Endothelial cell of umbilical vein (primary cell): ENCODE measurements at regions not wholly inside any gene's neighbourhood (a gene's known extent, or its start where the extent isn't known, plus 50 kb on each side); places are given as distances from the start of the nearest gene placed in this dataset.

Experiments used
- BruUV-seq: library from RNA; stranded (reverse); fragments of 400-500 nt; replicated peaks from 2 replicates; lab custom pipeline; 2021; lab: Mats Ljungman, UMichigan
- CTCF ChIA-PET: fragments of 300-600, 350-600 bp; sonication (Branson Sonifier 250); formaldehyde crosslinking; loops from one replicate; lab custom pipeline; 2021; ENCODE audit warnings: antibody characterized with exemption, inconsistent platforms; lab: Charles Lee
- POLR2A ChIA-PET: fragments of 300-600, 350-600 bp; sonication (Branson Sonifier 250); formaldehyde crosslinking; loops from one replicate; lab custom pipeline; 2021; ENCODE audit warnings: antibody characterized with exemption, inconsistent platforms; lab: Charles Lee
- DNase-seq: peaks from one replicate; pipeline ENCODE4 v3.0.0-alpha.2; 2011; ENCODE audit warnings: low read depth, low spot score
- FAIRE-seq: peaks from 2 replicates; lab custom pipeline; 2011; peaks lifted over from hg19 to GRCh38; lab: Jason Lieb, UNC
- H2AFZ ChIP-seq: 2 replicates; pipeline ENCODE4 v1.6.0; 2012; ENCODE audit warnings: low read depth, low read length, control low read depth, inconsistent platforms
- H3K27ac ChIP-seq: 2 replicates; pipeline ENCODE4 v1.5.1; 2011; ENCODE audit warnings: low read depth, mild to moderate bottlenecking, control low read depth, low read length, moderate library complexity; ENCODE audit not compliant: insufficient read depth
- H3K27me3 ChIP-seq, 2 experiments: 2 replicates each; pipeline versions ENCODE4 v1.6.0 to v1.6.1; 2011; ENCODE audit warnings: low read length in 2 of 2, mixed read lengths in 1 of 2; ENCODE audit not compliant: control insufficient read depth in 2 of 2, insufficient read depth in 2 of 2
- H3K36me3 ChIP-seq, 2 experiments: 2 replicates in 1 of 2; 3 replicates in 1 of 2; pipeline ENCODE4 v1.5.1; 2011; ENCODE audit warnings: low read length in 2 of 2, mild to moderate bottlenecking in 1 of 2, moderate library complexity in 1 of 2; ENCODE audit not compliant: control insufficient read depth in 2 of 2, insufficient read depth in 2 of 2; ENCODE audit errors: extremely low read depth in 1 of 2
- H3K4me1 ChIP-seq: 3 replicates; pipeline ENCODE4 v1.5.1; 2011; ENCODE audit warnings: mild to moderate bottlenecking, low read length; ENCODE audit not compliant: control insufficient read depth, insufficient read depth; ENCODE audit errors: extremely low read depth
- H3K4me2 ChIP-seq: 2 replicates; pipeline ENCODE4 v1.6.1; 2011; ENCODE audit warnings: low read length, control low read depth, mixed read lengths; ENCODE audit not compliant: insufficient read depth
- H3K4me3 ChIP-seq, 3 experiments: fragments of 200-600 bp in 1 of 3; sonication (generic), shearing (Covaris generic) in 1 of 3; replicated peaks in 1 of 3; 2 replicates each; pipeline ENCODE4 v1.5.1; 2011 to 2016; ENCODE audit warnings: control low read depth in 3 of 3, low read length in 3 of 3, mild to moderate bottlenecking in 2 of 3, inconsistent platforms in 1 of 3, low read depth in 1 of 3, moderate library complexity in 1 of 3; ENCODE audit not compliant: insufficient read depth in 1 of 3
- H3K79me2 ChIP-seq: 2 replicates; pipeline ENCODE4 v1.6.0; 2012; ENCODE audit warnings: low read length, inconsistent platforms; ENCODE audit not compliant: control insufficient read depth, insufficient read depth
- H3K9ac ChIP-seq: replicated peaks from 2 replicates; pipeline ENCODE3; 2011; ENCODE audit warnings: low read length, control low read depth; ENCODE audit not compliant: insufficient read depth; ENCODE audit errors: extremely low read depth
- H3K9me1 ChIP-seq: replicated peaks from 3 replicates; pipeline ENCODE4 v1.6.0; 2011; ENCODE audit warnings: mild to moderate bottlenecking, low read length; ENCODE audit not compliant: control insufficient read depth, insufficient read depth; ENCODE audit errors: extremely low read depth
- H3K9me3 ChIP-seq: replicated peaks from 2 replicates; pipeline ENCODE4 v1.5.1; 2012; ENCODE audit warnings: low read length, inconsistent platforms; ENCODE audit not compliant: control insufficient read depth, insufficient read depth
- H4K20me1 ChIP-seq: replicated peaks from 2 replicates; pipeline ENCODE3; 2011; ENCODE audit warnings: mild to moderate bottlenecking, low read length; ENCODE audit not compliant: control insufficient read depth, insufficient read depth; ENCODE audit errors: extremely low read depth
- EZH2 ChIP-seq: IDR thresholded peaks from 2 replicates; pipeline ENCODE4 v1.6.1; 2012; ENCODE audit warnings: borderline replicate concordance, low read depth, mild to moderate bottlenecking, moderate library complexity, low read length, inconsistent platforms; ENCODE audit not compliant: severe bottlenecking
- FOS ChIP-seq: IDR thresholded peaks from 2 replicates; pipeline ENCODE4 v1.6.1; 2011; ENCODE audit warnings: mild to moderate bottlenecking, low read length, moderate library complexity, borderline replicate concordance; ENCODE audit not compliant: insufficient read depth
- GATA2 ChIP-seq: IDR thresholded peaks from 2 replicates; pipeline ENCODE4 v1.7.0; 2011; ENCODE audit warnings: low read depth, mild to moderate bottlenecking, moderate library complexity, mixed read lengths, low read length; ENCODE audit not compliant: insufficient read length, insufficient read depth
- JUN ChIP-seq: IDR thresholded peaks from 2 replicates; pipeline ENCODE4 v1.6.1; 2011; ENCODE audit warnings: borderline replicate concordance, low read depth; ENCODE audit not compliant: insufficient read length, insufficient read depth
- MYC ChIP-seq: IDR thresholded peaks from one replicate; pipeline ENCODE4 v1.6.1; 2011; ENCODE audit warnings: mild to moderate bottlenecking, low read depth, low read length
- POLR2AphosphoS5 ChIP-seq: IDR thresholded peaks from 2 replicates; pipeline ENCODE4 v1.6.1; 2012; ENCODE audit warnings: low read depth, mild to moderate bottlenecking, control low read depth, low read length, moderate library complexity; ENCODE audit not compliant: insufficient read depth
- dilution Hi-C: fragments of 300-500 bp; cut with MboI; formaldehyde crosslinking; loops from one replicate; pipeline ENCODE4 v1.15.0; 2019; ENCODE audit warnings: low sequenced_read_pairs; ENCODE audit not compliant: extremely low pct_ligation_motif_present
- intact Hi-C: fragments of 100-400 bp; cut with micrococcal nuclease; formaldehyde crosslinking; loops from one replicate; pipeline ENCODE4 v1.10.0; 2022
- TF ChIP-seq, protein P1 (sequence below): IDR thresholded peaks from 2 replicates; pipeline ENCODE4 v1.6.1; 2011; ENCODE audit not compliant: insufficient read depth, insufficient read length
- TF ChIP-seq, protein P2 (sequence below), 2 donors: IDR thresholded peaks; 1 replicate in 1 of 2; 2 replicates in 1 of 2; pipeline ENCODE4 v1.5.1; 2011; ENCODE audit warnings: low read length in 2 of 2, mild to moderate bottlenecking in 2 of 2, moderate library complexity in 2 of 2, control low read depth in 1 of 2, inconsistent platforms in 1 of 2, low read depth in 1 of 2; ENCODE audit not compliant: insufficient read depth in 1 of 2; ENCODE audit errors: extremely low read depth in 1 of 2

DNA sequence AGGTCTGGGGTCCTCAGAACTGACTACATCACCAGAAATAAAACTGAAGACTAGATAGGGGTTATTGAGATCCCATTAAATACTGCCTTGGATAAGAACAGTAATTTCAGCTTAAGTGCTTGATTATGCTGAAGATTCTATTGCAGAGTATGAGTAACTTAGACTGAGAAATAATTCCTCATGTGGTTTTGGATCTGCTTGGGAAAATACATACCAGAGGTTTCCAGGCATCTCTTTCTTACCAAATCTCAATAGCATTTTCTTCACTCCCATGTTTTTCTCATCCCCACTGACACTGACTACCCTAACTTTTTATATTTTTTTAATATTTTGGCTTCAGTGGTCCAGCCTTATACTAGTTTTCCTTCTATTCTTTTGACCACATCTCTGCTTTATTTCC is 92.0 kb upstream of the TEX13D start:
- Histone ChIP-seq H3K4me1 (no peaks in the 10 kb centered on the region), H3K9me3 (no peaks in the 10 kb centered on the region), H4K20me1 (no peaks in the 10 kb centered on the region), H3K4me3 (no peak overlapping the region), H3K4me2 (no peak overlapping the region), H3K36me3 (no peaks in the 10 kb centered on the region), H2AFZ (no peak overlapping the region), H3K27me3 (no peaks in the 10 kb centered on the region), H3K79me2 (no peaks in the 10 kb centered on the region), H3K9me1 (no peaks in the 10 kb centered on the region), H3K27ac (no peak overlapping the region), H3K9ac (no peak overlapping the region)
- no peak for FAIRE-seq
- ChIA-PET POLR2A (no interaction called here), CTCF (no interaction called here)
- TF ChIP-seq JUN (no peak), EZH2 (no peak), MYC (no peak), POLR2AphosphoS5 (no peak), FOS (no peak), GATA2 (no peak)
- TF ChIP-seq, protein P1, sequence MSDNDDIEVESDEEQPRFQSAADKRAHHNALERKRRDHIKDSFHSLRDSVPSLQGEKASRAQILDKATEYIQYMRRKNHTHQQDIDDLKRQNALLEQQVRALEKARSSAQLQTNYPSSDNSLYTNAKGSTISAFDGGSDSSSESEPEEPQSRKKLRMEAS = no peak
- no peak for DNase-seq
- no TSS peak for BruUV-seq
- intact Hi-C loops = no loop called here
- dilution Hi-C loops = no loop called here

DNA sequence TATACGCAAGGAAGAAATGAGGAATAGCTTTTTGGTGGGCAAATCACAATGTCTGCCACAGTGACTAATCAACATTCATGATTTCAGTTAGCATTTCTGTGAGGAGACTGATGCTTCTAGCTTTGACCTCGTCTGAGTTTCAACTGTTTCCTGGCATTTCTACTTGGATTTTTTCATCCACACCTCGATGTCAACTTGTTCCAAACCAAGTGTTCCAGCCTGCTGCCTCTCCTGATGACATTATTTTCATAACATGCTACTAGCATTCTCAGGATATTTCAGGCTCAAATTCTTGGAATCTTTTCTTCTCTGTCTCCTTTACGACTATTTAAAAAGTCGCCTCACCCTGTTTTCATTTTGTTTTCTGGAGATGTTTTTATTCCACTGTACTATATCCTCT is 90.3 kb upstream of the TEX13D start:
- Histone ChIP-seq H3K4me2 (no peak overlapping the region), H3K9ac (no peak overlapping the region), H2AFZ (no peak overlapping the region), H3K27me3 (no peaks in the 10 kb centered on the region), H3K4me3 (no peak overlapping the region), H3K79me2 (no peaks in the 10 kb centered on the region), H3K36me3 (no peaks in the 10 kb centered on the region), H3K9me3 (no peaks in the 10 kb centered on the region), H3K27ac (no peak overlapping the region), H3K9me1 (no peaks in the 10 kb centered on the region), H4K20me1 (no peaks in the 10 kb centered on the region), H3K4me1 (no peaks in the 10 kb centered on the region)
- CTCF ChIA-PET = interaction anchor here (0.6 kb wide), 1 partner anchor 18 kb away, joined by 3 read pairs; no protein-coding TSS in a partner anchor
- intact Hi-C loops = no loop called here
- dilution Hi-C loops = no loop called here
- TF ChIP-seq JUN (no peak), GATA2 (no peak)
- TF ChIP-seq, protein P1 = no peak
- TF ChIP-seq, protein P2, sequence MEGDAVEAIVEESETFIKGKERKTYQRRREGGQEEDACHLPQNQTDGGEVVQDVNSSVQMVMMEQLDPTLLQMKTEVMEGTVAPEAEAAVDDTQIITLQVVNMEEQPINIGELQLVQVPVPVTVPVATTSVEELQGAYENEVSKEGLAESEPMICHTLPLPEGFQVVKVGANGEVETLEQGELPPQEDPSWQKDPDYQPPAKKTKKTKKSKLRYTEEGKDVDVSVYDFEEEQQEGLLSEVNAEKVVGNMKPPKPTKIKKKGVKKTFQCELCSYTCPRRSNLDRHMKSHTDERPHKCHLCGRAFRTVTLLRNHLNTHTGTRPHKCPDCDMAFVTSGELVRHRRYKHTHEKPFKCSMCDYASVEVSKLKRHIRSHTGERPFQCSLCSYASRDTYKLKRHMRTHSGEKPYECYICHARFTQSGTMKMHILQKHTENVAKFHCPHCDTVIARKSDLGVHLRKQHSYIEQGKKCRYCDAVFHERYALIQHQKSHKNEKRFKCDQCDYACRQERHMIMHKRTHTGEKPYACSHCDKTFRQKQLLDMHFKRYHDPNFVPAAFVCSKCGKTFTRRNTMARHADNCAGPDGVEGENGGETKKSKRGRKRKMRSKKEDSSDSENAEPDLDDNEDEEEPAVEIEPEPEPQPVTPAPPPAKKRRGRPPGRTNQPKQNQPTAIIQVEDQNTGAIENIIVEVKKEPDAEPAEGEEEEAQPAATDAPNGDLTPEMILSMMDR (IDR thresholded peaks at IDR 0.05; ENCODE audit: extremely low read depth in 1 of 2, insufficient read depth in 1 of 2, low read depth in 1 of 2, low read length in 2 of 2) = no peak
- FAIRE-seq (no peak), DNase-seq (no peak)
- POLR2A ChIA-PET = no interaction called here
- BruUV-seq = no TSS peak
